ENCODE measurements at regions not wholly inside any gene's neighbourhood (a gene's known extent, or its start where the extent isn't known, plus 50 kb on each side); places are given as distances from the start of the nearest gene placed in this dataset.

DNA sequence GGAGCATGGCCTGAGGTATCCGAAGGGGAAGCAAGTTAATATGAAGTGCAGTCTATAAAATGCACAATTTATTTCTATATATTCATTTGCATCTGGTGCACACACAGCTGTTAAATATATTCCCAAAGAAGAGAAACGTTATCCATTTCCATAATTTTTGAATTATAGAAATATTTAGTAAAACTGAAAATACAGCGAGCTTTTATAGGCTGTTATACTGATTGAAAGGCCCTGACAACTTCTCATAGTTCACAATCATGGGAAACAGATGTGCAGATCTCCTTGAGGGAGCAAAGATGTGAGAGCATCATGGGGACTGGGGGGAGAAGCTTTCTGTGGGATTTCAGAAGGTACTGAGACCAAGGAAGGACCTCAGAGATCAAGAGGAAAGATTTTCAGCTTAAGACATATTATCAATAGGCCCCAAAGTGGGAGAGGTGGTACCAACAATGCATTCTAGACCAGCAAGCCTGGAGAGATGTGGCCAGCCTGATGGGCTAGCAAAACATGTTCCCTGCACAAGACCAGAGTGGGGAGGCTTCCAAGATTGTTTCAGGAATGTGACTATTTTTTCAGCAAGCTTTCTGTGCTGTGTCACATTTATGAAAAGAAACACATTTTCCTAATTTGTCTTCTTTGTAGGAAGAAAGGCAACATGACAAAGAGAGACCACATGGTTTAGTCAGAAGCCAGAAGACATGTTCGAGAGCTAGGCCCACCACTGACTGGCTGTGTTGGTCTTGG is 256.0 kb upstream of the SFRP2 start:
- Histone ChIP-seq H3K4me3 (no peak overlapping the region), H3K27me3 (no peaks in the 10 kb centered on the region), H3K9me3 (no peaks in the 10 kb centered on the region), H3K4me1 (no peaks in the 10 kb centered on the region), H3K36me3 (no peaks in the 10 kb centered on the region), H3K27ac (no peak overlapping the region)
- TF ChIP-seq POLR2AphosphoS5 (IDR thresholded peaks at IDR 0.05) = no peak
- DNase-seq = no peak
- WGBS, 2 donors = 77 to 83% methylated on average over 4 of the region's 4 CpGs
- intact Hi-C loops (cut with DNase I) = no loop called here

DNA sequence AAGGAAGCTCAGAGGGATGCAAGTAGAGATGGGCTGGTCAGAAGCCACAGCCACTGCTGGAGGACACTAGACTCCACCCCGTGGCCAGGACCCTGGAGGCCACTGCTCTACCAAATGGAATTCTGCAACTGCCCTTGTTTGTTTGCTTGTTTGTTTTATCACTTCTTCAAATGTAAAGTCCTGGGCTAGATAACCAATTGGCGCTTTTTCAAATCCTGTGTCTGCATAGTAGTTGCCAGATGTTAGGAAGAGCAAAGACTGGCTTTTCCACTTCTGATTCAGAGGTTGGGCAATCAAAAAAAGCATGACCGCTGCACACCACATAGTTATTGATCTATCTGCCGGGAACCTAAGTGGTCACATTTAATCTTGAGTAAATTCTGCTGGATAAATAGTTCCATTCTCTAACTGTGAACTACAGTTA is 255.2 kb upstream of the SFRP2 start:
- no peaks in the 10 kb centered on the region for H3K4me1 ChIP-seq
- H3K9me3 ChIP-seq = no peaks in the 10 kb centered on the region
- intact Hi-C loops (cut with DNase I) = no loop called here
- H3K36me3 ChIP-seq = no peaks in the 10 kb centered on the region
- DNase-seq = no peak
- no peak overlapping the region for H3K27ac ChIP-seq
- H3K4me3 ChIP-seq = no peak overlapping the region
- 65 to 78% methylated on average over 4 of the region's 4 CpGs for WGBS, 2 donors
- TF ChIP-seq POLR2AphosphoS5 (IDR thresholded peaks at IDR 0.05) (no peak), POLR2A (IDR thresholded peaks at IDR 0.05) (no peak), EP300 (IDR thresholded peaks at IDR 0.05) (no peak)
- TF ChIP-seq, protein P1, sequence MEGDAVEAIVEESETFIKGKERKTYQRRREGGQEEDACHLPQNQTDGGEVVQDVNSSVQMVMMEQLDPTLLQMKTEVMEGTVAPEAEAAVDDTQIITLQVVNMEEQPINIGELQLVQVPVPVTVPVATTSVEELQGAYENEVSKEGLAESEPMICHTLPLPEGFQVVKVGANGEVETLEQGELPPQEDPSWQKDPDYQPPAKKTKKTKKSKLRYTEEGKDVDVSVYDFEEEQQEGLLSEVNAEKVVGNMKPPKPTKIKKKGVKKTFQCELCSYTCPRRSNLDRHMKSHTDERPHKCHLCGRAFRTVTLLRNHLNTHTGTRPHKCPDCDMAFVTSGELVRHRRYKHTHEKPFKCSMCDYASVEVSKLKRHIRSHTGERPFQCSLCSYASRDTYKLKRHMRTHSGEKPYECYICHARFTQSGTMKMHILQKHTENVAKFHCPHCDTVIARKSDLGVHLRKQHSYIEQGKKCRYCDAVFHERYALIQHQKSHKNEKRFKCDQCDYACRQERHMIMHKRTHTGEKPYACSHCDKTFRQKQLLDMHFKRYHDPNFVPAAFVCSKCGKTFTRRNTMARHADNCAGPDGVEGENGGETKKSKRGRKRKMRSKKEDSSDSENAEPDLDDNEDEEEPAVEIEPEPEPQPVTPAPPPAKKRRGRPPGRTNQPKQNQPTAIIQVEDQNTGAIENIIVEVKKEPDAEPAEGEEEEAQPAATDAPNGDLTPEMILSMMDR (IDR thresholded peaks at IDR 0.05) = no peak
- no peaks in the 10 kb centered on the region for H3K27me3 ChIP-seq

DNA sequence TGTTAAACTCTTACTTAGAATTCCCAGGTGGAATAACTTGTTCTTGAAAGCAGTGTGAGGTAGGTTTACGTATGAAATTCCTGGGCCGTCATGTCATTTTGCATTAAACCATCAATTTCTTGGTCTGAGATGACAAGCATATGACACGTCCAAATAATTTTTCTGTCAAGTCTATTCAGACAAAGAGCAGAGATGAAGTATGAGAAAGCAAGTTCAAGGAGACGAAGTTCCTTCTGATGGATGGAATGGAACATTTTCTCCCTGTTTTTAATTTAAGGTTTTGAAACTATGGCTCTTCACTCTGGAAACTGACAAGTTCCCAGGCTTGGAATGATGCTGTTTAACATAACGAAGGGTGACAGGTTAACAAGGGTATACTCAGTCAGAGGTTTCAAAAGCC is 252.8 kb upstream of the SFRP2 start:
- 86 to 89% methylated on average over 5 of the region's 5 CpGs for WGBS, 2 donors
- Histone ChIP-seq H3K27me3 (no peaks in the 10 kb centered on the region), H3K36me3 (no peaks in the 10 kb centered on the region), H3K4me1 (no peaks in the 10 kb centered on the region), H3K9me3 (no peaks in the 10 kb centered on the region), H3K27ac (no peak overlapping the region), H3K4me3 (no peak overlapping the region)
- no peak for TF ChIP-seq POLR2AphosphoS5 (IDR thresholded peaks at IDR 0.05)
- TF ChIP-seq EP300 (IDR thresholded peaks at IDR 0.05) = no peak
- TF ChIP-seq, protein P1 (IDR thresholded peaks at IDR 0.05) = no peak
- no peak for TF ChIP-seq POLR2A (IDR thresholded peaks at IDR 0.05)
- intact Hi-C loops (cut with DNase I) = no loop called here
- DNase-seq = no peak

DNA sequence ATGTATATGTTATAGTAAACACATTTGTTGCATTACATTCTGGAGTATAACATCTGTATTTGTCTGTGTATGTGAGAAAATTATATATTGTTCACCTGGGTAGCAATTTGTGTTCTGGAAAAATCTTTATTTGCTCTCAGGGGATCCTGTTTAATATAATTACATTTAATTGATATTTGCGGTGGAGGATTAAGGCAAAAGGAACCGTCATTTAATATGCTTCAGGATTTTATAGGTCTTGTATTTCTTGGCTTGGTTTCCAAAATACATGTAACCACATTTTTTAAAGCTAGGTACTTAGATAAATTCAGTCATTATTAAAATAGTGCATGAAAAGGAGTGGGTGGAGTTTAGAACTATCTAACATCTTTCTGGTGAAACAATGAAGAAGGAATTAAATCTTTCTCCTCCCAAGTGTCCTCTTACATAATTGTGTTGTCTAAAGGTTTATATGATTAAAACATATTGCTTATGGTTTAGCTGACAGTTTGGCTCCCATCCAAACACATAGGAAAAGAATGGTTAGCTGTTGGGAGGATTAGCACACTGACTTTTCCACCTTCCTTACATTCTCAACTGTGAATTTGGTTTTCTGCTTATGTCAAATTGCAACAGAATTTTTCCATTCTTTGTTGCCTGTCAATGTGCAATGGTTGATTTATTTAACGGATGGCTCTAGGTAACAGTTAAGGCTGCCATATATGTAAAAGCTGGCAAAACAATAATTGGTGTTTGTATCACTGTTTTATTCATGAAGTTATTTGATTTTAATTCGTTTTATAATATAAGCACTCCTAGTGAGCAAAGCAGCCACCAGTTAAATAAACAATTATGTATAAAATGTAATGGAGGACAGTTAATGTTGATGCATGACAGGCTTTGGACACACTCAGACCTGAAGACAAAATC is 250.8 kb upstream of the SFRP2 start:
- Histone ChIP-seq H3K4me3 (no peak overlapping the region), H3K27me3 (no peaks in the 10 kb centered on the region), H3K9me3 (no peaks in the 10 kb centered on the region), H3K36me3 (no peaks in the 10 kb centered on the region), H3K4me1 (no peaks in the 10 kb centered on the region), H3K27ac (no peak overlapping the region)
- 59 to 75% methylated on average over 4 of the region's 4 CpGs for WGBS, 2 donors
- no peak for DNase-seq
- intact Hi-C loops (cut with DNase I) = no loop called here
- TF ChIP-seq EP300 (IDR thresholded peaks at IDR 0.05) = no peak

DNA sequence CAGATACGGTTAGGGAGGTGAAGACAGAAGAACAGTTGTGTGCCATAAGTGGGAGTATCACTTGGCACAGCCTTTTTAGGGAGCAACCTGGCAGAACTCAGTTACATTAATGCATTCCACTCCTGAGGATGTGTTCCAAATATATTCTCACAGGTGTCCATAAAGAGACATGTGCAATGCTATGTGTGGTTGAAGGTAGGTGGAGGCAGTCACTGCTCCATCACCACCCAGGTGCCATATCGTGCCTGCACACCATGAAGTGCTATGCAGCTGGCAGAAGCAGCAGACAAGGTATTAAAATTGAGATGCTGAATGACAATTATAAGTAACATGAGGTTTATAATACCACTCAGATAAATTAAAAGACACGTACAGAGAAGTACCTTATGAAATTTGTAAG is 248.0 kb upstream of the SFRP2 start:
- 86 to 87% methylated on average over 3 of the region's 3 CpGs for WGBS, 2 donors
- intact Hi-C loops (cut with DNase I) = no loop called here
- H3K36me3 ChIP-seq = no peaks in the 10 kb centered on the region
- no peak overlapping the region for H3K4me3 ChIP-seq
- no peaks in the 10 kb centered on the region for H3K9me3 ChIP-seq
- TF ChIP-seq POLR2AphosphoS5 (IDR thresholded peaks at IDR 0.05) (no peak), POLR2A (IDR thresholded peaks at IDR 0.05) (no peak), EP300 (IDR thresholded peaks at IDR 0.05) (no peak)
- TF ChIP-seq, protein P1 (IDR thresholded peaks at IDR 0.05) = no peak
- H3K27me3 ChIP-seq = no peaks in the 10 kb centered on the region
- H3K27ac ChIP-seq = no peak overlapping the region
- DNase-seq = no peak
- no peaks in the 10 kb centered on the region for H3K4me1 ChIP-seq

Data from sigmoid colon (tissue), 6 donors.